Skeletal muscle tissue (tissue), 3 donors: ENCODE measurements at regions not wholly inside any gene's neighbourhood (a gene's known extent, or its start where the extent isn't known, plus 50 kb on each side); places are given as distances from the start of the nearest gene placed in this dataset.

Source experiments
- H3K27ac ChIP-seq: one replicate; pipeline ENCODE4 v1.7.0; 2013; ENCODE audit warnings: mild to moderate bottlenecking, low read depth, low read length, inconsistent platforms
- H3K27me3 ChIP-seq, 3 donors: one replicate each; pipeline ENCODE4 v1.7.0; 2013; ENCODE audit warnings: low read length in 3 of 3; ENCODE audit not compliant: control insufficient read depth in 3 of 3, insufficient read depth in 3 of 3
- H3K36me3 ChIP-seq, 3 donors: one replicate each; pipeline ENCODE4 v1.7.0; 2013; ENCODE audit warnings: low read length in 3 of 3; ENCODE audit not compliant: control insufficient read depth in 3 of 3, insufficient read depth in 3 of 3
- H3K4me1 ChIP-seq, 3 donors: one replicate each; pipeline ENCODE4 v1.7.0; 2013; ENCODE audit warnings: low read length in 3 of 3, mild to moderate bottlenecking in 3 of 3; ENCODE audit not compliant: control insufficient read depth in 3 of 3, insufficient read depth in 3 of 3
- H3K4me3 ChIP-seq, 3 donors: one replicate each; pipeline ENCODE4 v1.7.0; 2013; ENCODE audit warnings: low read length in 3 of 3
- H3K9ac ChIP-seq, 3 donors: one replicate each; pipeline ENCODE4 v1.7.0; 2013; ENCODE audit warnings: low read length in 3 of 3, mild to moderate bottlenecking in 3 of 3, moderate library complexity in 2 of 3, low read depth in 1 of 3
- H3K9me3 ChIP-seq, 3 donors: one replicate each; pipeline ENCODE4 v1.7.0; 2013; ENCODE audit warnings: low read length in 3 of 3; ENCODE audit not compliant: control insufficient read depth in 3 of 3
- donor health status: Osteomylitis.

DNA sequence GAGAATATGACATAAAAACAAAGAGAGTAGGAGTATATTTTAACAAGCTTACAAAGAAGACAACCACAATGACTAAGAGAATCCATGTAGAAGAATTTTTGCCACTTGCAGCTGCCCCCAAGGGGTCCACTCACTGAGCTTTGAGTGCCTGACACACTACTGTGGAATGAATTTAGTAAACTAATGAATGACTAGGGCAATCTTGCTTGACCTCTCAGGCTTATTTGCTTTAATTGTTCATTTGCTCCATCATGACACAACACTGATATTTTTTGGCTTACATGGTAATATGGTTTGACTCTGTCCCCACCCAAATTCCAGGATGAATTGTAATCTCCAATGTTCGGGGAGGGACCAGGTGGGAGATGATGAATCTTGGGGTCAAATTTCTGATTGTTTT, 249.1 kb upstream of the FAR2 start:
- H3K27ac ChIP-seq, result no peak overlapping the region
- H3K9ac ChIP-seq, result no peak overlapping the region
- H3K4me1 ChIP-seq, result no peaks in the 10 kb centered on the region
- no peak overlapping the region for H3K4me3 ChIP-seq
- H3K9me3 ChIP-seq, result no peaks in the 10 kb centered on the region
- H3K36me3 ChIP-seq, result no peaks in the 10 kb centered on the region
- H3K27me3 ChIP-seq, result no peaks in the 10 kb centered on the region

DNA sequence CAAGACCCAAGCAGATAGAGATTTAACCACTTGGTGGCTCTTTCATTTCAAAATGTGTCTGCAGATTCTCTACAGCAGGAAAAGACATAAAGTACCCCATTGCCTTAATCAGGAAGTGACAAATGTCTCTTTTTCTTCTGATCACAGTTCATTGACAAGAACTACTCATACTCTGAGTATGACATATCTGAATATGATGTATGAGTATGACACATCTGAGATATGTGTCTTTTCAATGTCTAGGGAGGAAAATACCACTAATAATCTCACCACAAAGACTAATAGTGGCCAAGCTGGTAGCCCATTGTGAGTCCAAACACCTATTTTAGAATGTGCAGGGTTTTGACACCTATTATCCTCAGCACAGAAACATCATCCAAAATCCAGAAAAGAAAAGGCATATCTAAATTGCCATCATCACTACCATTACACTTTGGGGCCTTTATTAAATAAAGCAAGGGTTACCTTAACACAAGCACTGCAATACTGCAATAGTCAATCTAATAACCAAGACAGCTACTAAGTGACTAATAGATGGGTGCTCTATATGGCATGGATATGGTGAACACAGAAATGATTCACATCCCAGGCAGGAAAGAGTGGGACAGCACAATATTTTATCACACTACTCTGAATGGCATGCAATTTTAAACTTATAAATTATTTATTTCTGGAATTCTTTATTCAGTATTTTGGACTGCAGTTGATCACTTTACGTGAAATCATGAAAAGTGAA, 243.7 kb upstream of the FAR2 start:
- Histone ChIP-seq H3K36me3 (no peaks in the 10 kb centered on the region), H3K4me1 (no peaks in the 10 kb centered on the region), H3K27me3 (no peaks in the 10 kb centered on the region), H3K4me3 (no peak overlapping the region), H3K9ac (no peak overlapping the region), H3K27ac (no peak overlapping the region), H3K9me3 (no peaks in the 10 kb centered on the region)

DNA sequence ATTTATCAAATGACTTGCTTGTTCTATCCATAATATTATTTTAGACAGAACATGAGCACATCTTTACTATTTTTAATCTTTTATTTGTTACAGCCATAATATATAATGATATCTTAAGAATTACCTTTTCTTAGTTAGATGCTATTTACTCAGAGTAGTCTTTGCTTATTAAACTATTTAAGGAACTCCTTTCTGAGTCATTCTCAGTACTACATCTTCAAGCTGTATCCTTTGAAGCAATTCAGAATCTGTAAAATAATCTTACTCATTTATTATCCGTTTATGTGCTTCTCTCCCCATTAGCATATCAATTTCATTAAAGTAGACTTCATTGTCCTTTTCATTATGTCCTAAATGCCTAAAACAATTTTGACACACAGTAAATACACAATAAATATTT, 240.4 kb upstream of the FAR2 start:
- Histone ChIP-seq H3K4me1 (no peaks in the 10 kb centered on the region), H3K27ac (no peak overlapping the region), H3K9ac (no peak overlapping the region), H3K27me3 (no peaks in the 10 kb centered on the region), H3K4me3 (no peak overlapping the region), H3K9me3 (peaks cover 3 to 4% (median 3%) of the 10 kb centered on the region in 3 donors), H3K36me3 (no peaks in the 10 kb centered on the region)

DNA sequence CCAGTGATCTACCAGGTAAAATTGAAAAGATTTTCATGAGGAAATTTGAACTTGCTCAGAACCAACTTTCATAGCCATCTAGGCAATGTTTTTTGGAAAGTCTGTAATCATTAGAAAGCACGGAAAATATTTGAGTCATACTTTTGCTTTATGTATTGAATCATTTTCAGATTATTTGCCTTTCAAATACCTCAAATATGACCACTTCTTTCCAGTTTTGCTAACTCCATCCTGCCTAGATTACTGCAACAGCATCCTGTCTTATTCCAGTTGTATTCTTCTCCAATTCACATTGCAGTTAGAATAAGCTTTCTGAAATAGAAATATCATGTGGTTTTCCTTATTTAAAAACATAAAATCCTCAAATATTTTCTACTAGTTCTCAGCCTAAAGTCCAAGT, 239.8 kb upstream of the FAR2 start:
- H3K9me3 ChIP-seq, result peaks cover 3 to 6% (median 4%) of the 10 kb centered on the region in 3 donors
- no peak overlapping the region for H3K27ac ChIP-seq
- no peaks in the 10 kb centered on the region for H3K27me3 ChIP-seq
- no peak overlapping the region for H3K4me3 ChIP-seq
- H3K4me1 ChIP-seq, result no peaks in the 10 kb centered on the region
- H3K9ac ChIP-seq, result no peak overlapping the region
- no peaks in the 10 kb centered on the region for H3K36me3 ChIP-seq

DNA sequence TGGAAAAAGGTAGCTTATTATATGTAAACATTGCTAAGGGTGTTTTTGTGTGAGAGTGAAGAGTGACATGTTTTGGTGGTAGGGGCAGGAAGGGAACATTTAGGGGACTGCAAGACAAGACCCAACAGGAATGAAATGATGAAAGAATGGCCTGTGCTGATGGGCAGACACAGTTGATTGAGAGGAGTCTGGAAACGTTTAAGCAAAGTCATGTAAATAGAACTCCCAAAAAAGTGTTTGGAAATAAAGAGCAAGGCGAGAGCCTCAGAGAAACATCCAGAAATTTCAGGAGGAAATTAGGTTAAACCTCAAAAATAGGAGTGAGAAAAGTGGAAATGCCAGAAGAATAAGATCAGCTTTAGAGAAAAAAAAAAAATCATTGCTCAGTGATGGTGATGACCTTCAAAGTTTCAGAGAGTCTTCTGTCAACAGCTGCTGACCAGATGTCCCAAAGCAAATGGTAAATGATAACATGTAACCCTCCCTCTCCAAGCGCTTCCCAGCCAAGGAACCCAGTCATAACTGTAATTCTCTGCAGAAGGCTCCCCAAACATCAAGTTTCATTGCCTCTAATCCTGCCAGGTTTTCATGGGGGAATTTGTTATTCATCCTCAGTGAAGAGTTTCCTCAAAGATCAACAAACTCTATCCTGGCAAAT, 223.2 kb upstream of the FAR2 start:
- Histone ChIP-seq H3K9me3 (no peaks in the 10 kb centered on the region), H3K4me1 (no peaks in the 10 kb centered on the region), H3K27me3 (no peaks in the 10 kb centered on the region), H3K4me3 (no peak overlapping the region), H3K36me3 (no peaks in the 10 kb centered on the region), H3K9ac (no peak overlapping the region), H3K27ac (no peak overlapping the region)

DNA sequence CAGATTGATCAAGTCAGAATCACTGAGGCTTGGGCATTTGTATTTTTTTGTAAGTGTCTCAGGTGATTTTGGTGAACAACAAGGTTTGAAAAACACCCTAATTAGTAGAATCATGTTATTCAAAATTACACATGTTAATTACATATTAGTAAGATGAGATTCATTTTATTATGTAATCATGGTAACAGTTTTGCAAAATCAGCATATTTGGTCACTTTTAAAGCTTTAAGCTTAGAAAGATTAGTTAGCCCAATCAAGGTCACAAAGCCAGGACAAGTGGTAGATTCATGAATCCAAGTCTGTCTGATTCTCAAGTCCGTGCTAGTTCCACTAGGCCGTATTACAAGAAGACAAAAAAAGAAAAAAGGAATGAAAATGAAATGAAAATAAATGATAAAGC, 218.4 kb upstream of the FAR2 start:
- H3K9ac ChIP-seq, result no peak overlapping the region
- no peaks in the 10 kb centered on the region for H3K9me3 ChIP-seq

DNA sequence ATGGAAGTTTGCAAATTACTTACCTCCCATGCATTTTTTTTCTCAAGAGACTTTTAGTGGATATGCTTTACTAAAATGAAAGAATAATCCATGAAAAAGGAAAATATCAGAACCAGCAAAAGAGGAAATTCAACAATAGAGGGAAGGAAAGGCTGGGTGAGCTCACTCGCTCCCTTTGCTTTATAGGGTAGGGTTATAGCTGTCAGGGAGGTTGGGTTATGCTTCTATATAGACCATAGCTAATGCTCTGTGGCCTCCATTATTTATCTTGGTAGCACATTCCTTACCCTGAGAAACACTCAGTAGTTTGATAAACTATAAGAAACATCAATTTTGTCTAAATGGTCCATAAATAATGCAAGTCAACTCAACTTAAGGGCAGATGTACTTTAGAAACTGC, 215.9 kb upstream of the FAR2 start:
- Histone ChIP-seq H3K27ac (no peak overlapping the region), H3K4me1 (no peaks in the 10 kb centered on the region), H3K27me3 (no peaks in the 10 kb centered on the region), H3K9ac (no peak overlapping the region), H3K4me3 (no peak overlapping the region), H3K9me3 (no peaks in the 10 kb centered on the region), H3K36me3 (no peaks in the 10 kb centered on the region)

More for the DNA sequence above, 218.4 kb upstream of the FAR2 start:
- H3K27ac ChIP-seq, result no peak overlapping the region
- no peak overlapping the region for H3K4me3 ChIP-seq
- H3K27me3 ChIP-seq, result no peaks in the 10 kb centered on the region
- no peaks in the 10 kb centered on the region for H3K36me3 ChIP-seq
- H3K4me1 ChIP-seq, result no peaks in the 10 kb centered on the region

DNA sequence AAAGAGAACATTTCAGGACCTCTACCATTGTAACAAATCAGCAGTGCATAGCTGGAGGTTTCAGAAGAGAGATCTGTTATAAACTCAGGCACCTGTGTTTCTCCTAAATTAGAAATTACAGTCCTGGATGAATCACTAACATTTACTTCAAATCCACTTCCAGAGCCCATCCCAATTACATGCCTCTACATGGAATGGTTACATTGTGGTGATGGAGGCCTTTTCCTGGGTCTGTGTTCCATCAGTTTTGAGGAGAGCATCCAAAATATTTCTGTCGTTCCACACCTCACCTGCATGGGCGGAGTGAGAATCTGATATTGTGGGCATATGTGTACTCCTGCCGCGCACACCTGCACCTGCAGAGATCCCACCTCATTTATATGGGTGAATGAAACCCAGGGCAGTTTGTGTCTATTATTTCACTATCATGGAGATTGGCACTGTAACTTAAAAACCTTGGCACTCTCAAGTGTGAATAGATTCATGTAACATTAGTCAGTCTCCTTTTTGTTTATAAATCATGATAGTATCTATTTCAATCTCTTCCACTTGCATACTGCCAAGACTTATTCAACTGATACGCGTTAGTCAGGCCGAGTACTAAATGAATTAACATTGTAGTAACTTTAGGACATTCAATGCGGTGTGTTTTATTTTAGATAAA, 215.1 kb upstream of the FAR2 start:
- Histone ChIP-seq H3K36me3 (no peaks in the 10 kb centered on the region), H3K9me3 (no peaks in the 10 kb centered on the region), H3K27ac (no peak overlapping the region), H3K27me3 (no peaks in the 10 kb centered on the region), H3K9ac (no peak overlapping the region), H3K4me3 (no peak overlapping the region), H3K4me1 (no peaks in the 10 kb centered on the region)

DNA sequence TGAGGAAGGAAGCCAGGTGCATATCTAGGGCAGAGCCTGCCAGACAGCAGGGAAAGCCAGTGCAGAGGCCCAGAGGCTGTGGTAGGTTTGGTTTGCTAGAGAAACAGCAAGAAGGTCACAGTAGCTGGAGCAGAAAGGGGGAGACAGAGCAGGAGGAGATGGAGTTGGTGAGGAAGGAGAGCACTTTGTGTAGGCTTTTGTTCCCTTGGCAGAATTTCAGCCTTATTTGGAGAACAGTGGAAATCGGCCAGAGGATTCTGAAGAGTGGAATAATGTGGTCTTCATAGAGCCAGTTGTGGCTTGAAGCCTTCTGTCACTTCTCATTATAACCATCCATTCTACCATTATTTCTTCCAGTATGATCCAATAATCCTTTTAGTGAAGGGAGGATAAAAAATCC, 212.9 kb upstream of the FAR2 start:
- no peaks in the 10 kb centered on the region for H3K27me3 ChIP-seq
- H3K9me3 ChIP-seq, result no peaks in the 10 kb centered on the region
- H3K4me1 ChIP-seq, result no peaks in the 10 kb centered on the region
- no peaks in the 10 kb centered on the region for H3K36me3 ChIP-seq
- H3K4me3 ChIP-seq, result no peak overlapping the region
- H3K9ac ChIP-seq, result no peak overlapping the region
- no peak overlapping the region for H3K27ac ChIP-seq

DNA sequence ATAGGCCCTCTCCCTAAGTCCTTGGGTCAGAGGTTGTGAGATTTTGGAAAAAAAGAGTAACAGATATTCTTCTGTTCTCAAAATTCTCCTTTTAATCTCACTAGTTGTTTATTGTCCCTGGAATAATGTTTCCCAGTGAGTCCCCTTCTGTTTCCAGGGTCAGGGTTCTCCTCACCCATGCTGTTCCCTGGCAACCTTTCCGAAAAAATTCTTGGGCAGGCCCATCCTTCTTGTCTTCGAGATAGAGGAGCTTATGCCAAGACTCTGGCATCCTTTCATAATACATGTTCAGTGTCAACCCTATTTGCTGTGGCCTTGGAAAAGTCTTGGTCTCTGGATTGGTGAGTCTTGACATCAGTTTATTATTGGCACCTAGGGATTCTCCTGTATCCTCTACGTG, 212.4 kb upstream of the FAR2 start:
- Histone ChIP-seq H3K4me3 (no peak overlapping the region), H3K4me1 (no peaks in the 10 kb centered on the region), H3K36me3 (no peaks in the 10 kb centered on the region), H3K9me3 (no peaks in the 10 kb centered on the region), H3K27me3 (no peaks in the 10 kb centered on the region), H3K27ac (no peak overlapping the region), H3K9ac (no peak overlapping the region)
